ENCODE measurements at regions not wholly inside any gene's neighbourhood (a gene's known extent, or its start where the extent isn't known, plus 50 kb on each side); places are given as distances from the start of the nearest gene placed in this dataset.

DNA sequence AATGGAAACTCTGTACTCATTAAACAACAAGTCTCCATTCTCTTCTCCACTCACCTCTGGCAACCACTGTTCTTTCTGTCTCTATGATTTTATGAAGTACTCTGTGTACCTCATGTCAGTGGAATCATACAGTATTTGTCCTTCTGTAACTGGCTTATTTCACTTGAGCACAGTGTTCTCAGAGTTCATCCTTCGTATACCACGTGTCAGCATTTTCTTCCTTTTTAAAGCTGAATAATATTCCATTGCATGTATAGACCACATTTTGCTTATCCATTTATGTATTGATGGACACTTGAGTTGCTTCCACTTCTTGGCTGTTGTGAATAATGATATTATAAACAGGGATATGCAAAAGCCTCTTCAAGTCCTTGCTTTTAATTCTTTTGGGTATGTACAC, 333.0 kb upstream of the ZNF32 start:
- no peaks in the 10 kb centered on the region for H3K36me3 ChIP-seq (ENCODE audit: low read depth)
- no peak for ATAC-seq (ENCODE audit: low read depth)
- DNase-seq (ENCODE audit: low spot score), result no peak
- H3K4me1 ChIP-seq (ENCODE audit: insufficient read depth, poor library complexity, severe bottlenecking), result no peaks in the 10 kb centered on the region
- no peak overlapping the region for H3K27ac ChIP-seq (ENCODE audit: poor library complexity, severe bottlenecking)
- H3K9me3 ChIP-seq (ENCODE audit: severe bottlenecking), result no peaks in the 10 kb centered on the region
- TF ChIP-seq, protein P1, sequence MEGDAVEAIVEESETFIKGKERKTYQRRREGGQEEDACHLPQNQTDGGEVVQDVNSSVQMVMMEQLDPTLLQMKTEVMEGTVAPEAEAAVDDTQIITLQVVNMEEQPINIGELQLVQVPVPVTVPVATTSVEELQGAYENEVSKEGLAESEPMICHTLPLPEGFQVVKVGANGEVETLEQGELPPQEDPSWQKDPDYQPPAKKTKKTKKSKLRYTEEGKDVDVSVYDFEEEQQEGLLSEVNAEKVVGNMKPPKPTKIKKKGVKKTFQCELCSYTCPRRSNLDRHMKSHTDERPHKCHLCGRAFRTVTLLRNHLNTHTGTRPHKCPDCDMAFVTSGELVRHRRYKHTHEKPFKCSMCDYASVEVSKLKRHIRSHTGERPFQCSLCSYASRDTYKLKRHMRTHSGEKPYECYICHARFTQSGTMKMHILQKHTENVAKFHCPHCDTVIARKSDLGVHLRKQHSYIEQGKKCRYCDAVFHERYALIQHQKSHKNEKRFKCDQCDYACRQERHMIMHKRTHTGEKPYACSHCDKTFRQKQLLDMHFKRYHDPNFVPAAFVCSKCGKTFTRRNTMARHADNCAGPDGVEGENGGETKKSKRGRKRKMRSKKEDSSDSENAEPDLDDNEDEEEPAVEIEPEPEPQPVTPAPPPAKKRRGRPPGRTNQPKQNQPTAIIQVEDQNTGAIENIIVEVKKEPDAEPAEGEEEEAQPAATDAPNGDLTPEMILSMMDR (IDR thresholded peaks at IDR 0.05; ENCODE audit: poor library complexity, severe bottlenecking), result no peak
- H3K4me3 ChIP-seq (ENCODE audit: severe bottlenecking), result no peak overlapping the region
- no peaks in the 10 kb centered on the region for H3K27me3 ChIP-seq (ENCODE audit: insufficient read depth, poor library complexity, severe bottlenecking)

DNA sequence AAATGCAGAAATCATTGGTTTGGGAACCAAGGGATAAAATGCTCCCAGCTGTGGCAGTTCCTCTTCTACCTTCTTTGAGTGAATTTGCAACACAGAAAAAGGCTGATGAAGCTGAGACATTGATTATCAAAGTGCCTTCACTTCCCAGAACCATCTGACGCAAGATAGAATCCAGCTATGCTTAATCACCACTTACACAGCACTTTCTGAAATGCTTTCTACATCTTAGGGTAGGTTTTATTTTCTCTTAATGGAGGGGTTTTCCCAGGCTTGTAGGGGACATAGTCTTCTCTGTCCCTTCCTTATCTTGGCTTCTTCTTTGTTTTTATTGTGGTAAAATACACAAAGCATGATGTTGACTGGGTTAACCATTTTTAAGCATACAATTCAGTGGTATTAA, 332.6 kb upstream of the ZNF32 start:
- H3K4me3 ChIP-seq (ENCODE audit: severe bottlenecking), result no peak overlapping the region
- no peak for DNase-seq (ENCODE audit: low spot score)
- ATAC-seq (ENCODE audit: low read depth), result no peak
- H3K27me3 ChIP-seq (ENCODE audit: insufficient read depth, poor library complexity, severe bottlenecking), result no peaks in the 10 kb centered on the region
- no peak overlapping the region for H3K27ac ChIP-seq (ENCODE audit: poor library complexity, severe bottlenecking)
- no peaks in the 10 kb centered on the region for H3K9me3 ChIP-seq (ENCODE audit: severe bottlenecking)
- no peaks in the 10 kb centered on the region for H3K36me3 ChIP-seq (ENCODE audit: low read depth)
- H3K4me1 ChIP-seq (ENCODE audit: insufficient read depth, poor library complexity, severe bottlenecking), result no peaks in the 10 kb centered on the region
- TF ChIP-seq, protein P1 (IDR thresholded peaks at IDR 0.05; ENCODE audit: poor library complexity, severe bottlenecking), result no peak

DNA sequence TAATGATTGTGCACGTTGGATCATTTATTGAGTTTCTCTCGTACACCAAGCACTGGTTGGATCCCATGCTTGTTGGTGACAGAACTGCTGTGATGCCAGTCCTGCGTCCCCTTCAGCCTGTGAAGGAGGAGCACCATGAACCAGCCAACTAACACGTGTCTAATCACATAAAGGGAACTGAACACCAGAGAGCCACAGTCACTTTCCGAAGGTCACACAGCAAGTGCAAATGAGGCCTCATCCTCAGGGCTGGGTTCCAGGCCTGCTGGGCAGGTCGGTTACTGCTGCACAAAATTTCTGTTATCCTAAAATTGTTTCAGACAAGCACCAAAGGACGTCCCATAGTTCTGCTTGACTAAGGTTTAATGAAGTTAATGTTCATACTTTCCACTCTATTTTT, 332.0 kb upstream of the ZNF32 start:
- no peak for DNase-seq (ENCODE audit: low spot score)
- H3K27ac ChIP-seq (ENCODE audit: poor library complexity, severe bottlenecking), result no peak overlapping the region
- TF ChIP-seq, protein P1 (IDR thresholded peaks at IDR 0.05; ENCODE audit: poor library complexity, severe bottlenecking), result no peak

DNA sequence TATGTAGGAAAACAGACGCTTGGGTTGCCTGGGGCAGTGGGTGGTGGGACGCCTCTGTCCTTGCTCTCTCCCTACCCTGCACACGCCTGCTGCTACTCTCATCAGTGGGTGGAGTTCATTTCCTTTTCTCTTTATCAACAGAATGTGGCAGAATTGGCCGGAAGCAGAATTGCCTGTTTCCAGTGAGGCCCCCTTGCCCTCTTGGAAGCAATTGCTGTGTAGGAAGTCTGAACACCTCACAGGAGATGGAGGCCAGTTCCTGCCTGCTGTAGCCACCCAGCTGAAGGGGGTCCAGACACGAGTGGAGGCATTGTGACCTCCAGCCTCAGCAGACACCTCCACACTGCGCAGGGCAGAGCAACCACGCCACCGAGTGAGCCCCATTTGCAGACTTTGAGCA, 331.6 kb upstream of the ZNF32 start:
- H3K4me1 ChIP-seq (ENCODE audit: insufficient read depth, poor library complexity, severe bottlenecking), result no peaks in the 10 kb centered on the region
- ATAC-seq (ENCODE audit: low read depth) (no peak), DNase-seq (ENCODE audit: low spot score) (no peak)
- H3K9me3 ChIP-seq (ENCODE audit: severe bottlenecking), result no peaks in the 10 kb centered on the region
- H3K36me3 ChIP-seq (ENCODE audit: low read depth), result no peaks in the 10 kb centered on the region
- no peak overlapping the region for H3K4me3 ChIP-seq (ENCODE audit: severe bottlenecking)
- no peaks in the 10 kb centered on the region for H3K27me3 ChIP-seq (ENCODE audit: insufficient read depth, poor library complexity, severe bottlenecking)
- no peak overlapping the region for H3K27ac ChIP-seq (ENCODE audit: poor library complexity, severe bottlenecking)
- TF ChIP-seq, protein P1 (IDR thresholded peaks at IDR 0.05; ENCODE audit: poor library complexity, severe bottlenecking), result no peak

More for the DNA sequence above, 332.0 kb upstream of the ZNF32 start:
- Histone ChIP-seq H3K36me3 (ENCODE audit: low read depth) (no peaks in the 10 kb centered on the region), H3K27me3 (ENCODE audit: insufficient read depth, poor library complexity, severe bottlenecking) (no peaks in the 10 kb centered on the region), H3K9me3 (ENCODE audit: severe bottlenecking) (no peaks in the 10 kb centered on the region), H3K4me3 (ENCODE audit: severe bottlenecking) (no peak overlapping the region), H3K4me1 (ENCODE audit: insufficient read depth, poor library complexity, severe bottlenecking) (no peaks in the 10 kb centered on the region)
- no peak for ATAC-seq (ENCODE audit: low read depth)

DNA sequence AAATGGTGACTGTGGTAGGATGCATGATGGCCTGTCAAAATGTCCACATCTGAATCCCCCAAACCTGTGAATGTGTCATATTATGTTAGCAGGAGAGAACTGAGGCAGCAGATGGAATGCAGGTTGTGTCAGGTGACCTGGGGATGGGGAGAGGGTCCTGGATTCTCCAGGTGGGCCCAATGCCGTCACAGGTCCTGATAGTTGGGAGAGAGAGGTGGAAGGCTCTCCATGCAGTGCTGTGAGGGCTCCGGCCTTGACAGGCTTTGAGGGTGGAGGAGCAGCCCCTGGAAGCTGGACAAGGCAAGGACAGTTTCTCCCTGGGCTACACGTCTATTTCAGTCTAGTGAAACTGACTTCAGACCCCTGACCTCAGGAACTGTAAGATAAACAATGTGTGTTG, 330.9 kb upstream of the ZNF32 start:
- Histone ChIP-seq H3K36me3 (ENCODE audit: low read depth) (no peaks in the 10 kb centered on the region), H3K4me3 (ENCODE audit: severe bottlenecking) (no peak overlapping the region), H3K9me3 (ENCODE audit: severe bottlenecking) (no peaks in the 10 kb centered on the region), H3K27me3 (ENCODE audit: insufficient read depth, poor library complexity, severe bottlenecking) (no peaks in the 10 kb centered on the region), H3K4me1 (ENCODE audit: insufficient read depth, poor library complexity, severe bottlenecking) (no peaks in the 10 kb centered on the region), H3K27ac (ENCODE audit: poor library complexity, severe bottlenecking) (no peak overlapping the region)
- DNase-seq (ENCODE audit: low spot score) (no peak), ATAC-seq (ENCODE audit: low read depth) (no peak)
- TF ChIP-seq, protein P1 (IDR thresholded peaks at IDR 0.05; ENCODE audit: poor library complexity, severe bottlenecking), result no peak

Data from RWPE2 (cell line).